ENCODE measurements at regions not wholly inside any gene's neighbourhood (a gene's known extent, or its start where the extent isn't known, plus 50 kb on each side); places are given as distances from the start of the nearest gene placed in this dataset.

GRCh38 chr5:82417776-82418607 lies 139.8 kb upstream of the RPS23 start:
- DNase-seq: no peak

GRCh38 chr5:82416512-82416911 lies 138.4 kb upstream of the RPS23 start:
- no peak for DNase-seq

- no peak for DNase-seq
Measured at GRCh38 chr5:82414041-82414388, 135.9 kb upstream of the RPS23 start.

- no peak for DNase-seq
Measured at GRCh38 chr5:82413302-82414040, 135.3 kb upstream of the RPS23 start.

- DNase-seq: no peak
Measured at GRCh38 chr5:82408033-82408432, 129.9 kb upstream of the RPS23 start.

GRCh38 chr5:82406205-82406773 lies 128.1 kb upstream of the RPS23 start:
- no peak for DNase-seq

DNA sequence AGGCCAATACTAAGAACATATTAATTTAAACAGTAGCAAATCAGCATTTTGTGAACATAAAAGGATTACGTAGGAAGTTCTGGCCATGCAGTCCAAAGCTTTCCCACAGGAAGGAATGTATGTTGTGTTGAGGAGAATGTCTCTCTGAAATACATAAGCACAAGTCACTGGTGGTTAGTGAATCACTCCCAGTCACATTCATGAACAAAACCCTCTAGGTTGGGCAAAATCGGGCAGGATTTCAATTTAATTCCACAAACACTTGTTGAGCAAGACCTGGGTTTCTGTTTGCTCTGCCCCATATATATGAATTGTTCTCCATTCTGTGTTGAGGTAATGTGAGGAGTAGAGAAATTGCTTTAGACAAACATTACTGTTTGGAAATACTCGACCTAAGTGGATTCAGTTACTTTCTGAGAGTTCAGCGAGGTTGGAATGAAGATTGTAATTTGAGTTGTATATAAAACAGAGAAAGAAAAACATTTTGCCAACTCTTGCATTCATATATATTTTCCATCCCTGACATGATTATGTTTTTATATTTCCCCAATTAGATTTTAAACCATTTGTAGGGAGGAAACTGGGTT lies 127.6 kb upstream of the RPS23 start:
- no peak for DNase-seq

GRCh38 chr5:82405161-82405560 lies 127.0 kb upstream of the RPS23 start:
- no peak for DNase-seq

DNA sequence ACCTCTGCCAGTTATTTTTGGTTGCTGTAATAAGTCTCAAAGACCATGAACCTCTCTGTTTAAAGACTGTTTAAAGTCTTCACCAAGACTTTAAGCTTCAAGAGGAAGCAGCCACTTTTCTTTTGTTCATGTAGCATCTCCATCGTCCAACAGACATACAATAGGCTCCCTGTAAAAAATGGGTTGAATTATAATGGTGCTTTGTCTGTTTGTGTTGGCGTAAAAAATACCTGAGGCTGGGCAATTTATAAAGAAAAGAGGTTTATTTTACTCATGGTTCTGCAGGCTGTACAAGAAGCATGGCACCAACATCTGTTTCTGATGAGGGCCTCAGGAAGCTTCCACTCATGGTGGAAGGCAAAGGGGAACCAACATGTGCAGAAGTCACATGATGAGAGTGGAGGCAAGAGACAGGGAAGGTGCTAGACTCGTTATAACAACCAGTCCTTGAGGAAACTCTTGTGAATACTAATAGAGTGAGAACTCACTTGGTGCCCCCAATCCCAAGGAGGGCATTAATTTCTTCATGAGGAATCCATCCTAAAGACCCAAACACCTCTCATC lies 126.3 kb upstream of the RPS23 start:
- DNase-seq: no peak

DNA sequence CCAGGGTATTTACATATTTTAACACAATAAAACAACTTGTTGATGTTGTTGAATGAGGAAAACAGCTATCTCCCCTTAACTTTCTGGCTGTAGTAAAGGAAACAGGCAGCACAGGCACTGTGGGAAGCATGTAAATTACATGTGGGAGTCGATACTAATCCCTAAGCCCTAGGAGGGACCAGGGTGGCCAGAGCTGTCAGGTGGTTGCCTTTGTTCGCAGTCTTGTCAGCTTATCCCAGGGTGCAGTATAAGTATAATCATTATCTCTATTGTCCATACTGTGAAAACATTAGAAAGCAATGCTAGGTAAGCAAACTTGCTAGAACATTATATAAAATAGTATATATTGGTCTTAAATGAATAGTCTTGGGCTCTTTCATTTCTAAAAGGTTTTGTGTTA lies 125.6 kb upstream of the RPS23 start:
- DNase-seq: no peak

DNA sequence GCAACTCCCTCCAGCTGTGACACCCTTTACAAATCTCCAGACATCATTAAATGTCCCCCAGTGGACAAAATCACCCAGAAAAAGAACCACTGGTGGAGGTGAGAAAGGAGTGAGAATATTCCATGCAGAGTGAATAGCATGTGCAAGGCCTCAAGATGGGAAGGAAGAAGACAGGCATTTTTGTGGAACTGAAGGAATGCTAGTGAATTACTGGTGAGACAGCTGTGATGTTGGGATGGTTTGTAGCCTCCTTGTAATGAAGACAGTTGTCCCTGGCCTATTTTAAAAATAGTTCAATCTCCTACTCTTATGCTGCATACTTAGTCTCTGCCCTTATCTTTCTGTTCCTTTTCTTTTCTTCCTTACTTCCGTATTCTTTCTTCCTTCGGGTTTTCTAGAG lies 124.9 kb upstream of the RPS23 start:
- DNase-seq: no peak

DNA sequence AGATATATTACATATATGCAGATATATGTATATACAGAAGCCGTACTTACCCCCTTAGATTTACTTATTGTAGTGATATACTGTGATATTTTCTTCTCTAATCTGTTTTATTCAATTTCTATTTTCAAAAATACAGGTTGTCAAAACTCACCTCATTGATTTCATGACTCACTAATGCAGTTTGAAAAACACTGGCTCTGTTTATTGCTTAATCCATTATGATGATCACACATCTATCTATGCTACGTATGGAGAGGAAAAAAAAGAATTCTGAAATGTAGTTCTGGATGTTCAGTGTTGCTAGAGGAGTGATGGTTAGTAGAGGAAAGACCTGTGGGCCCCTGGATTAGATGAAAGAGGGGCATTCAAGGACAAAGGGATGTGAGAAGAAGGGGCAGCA lies 121.0 kb upstream of the RPS23 start:
- DNase-seq: no peak

- no peak for DNase-seq
Measured at GRCh38 chr5:82397741-82398320, 119.7 kb upstream of the RPS23 start.

- no peak for DNase-seq
Measured at GRCh38 chr5:82396871-82397514, 118.8 kb upstream of the RPS23 start.

- no peak for DNase-seq
Measured at GRCh38 chr5:82396396-82396795, 118.2 kb upstream of the RPS23 start.

DNA sequence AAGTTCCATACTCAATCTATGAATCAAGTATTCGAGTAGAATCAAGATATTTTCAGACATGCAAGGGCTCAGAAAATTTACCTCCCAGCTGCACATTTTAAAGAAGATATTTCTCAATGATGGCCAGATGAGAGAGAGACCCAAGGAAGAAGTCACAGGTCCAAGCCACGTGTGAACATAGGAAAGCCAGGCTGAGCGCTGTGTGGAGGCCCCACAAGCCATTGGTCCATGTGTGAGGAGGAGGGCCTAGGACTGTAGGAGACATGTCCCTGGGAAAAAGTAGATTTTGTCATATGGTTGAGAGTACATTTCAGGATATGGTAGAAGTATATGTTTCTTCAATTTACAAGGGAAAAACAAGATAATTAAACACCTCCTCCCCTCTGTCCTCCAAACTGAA lies 115.8 kb upstream of the RPS23 start:
- DNase-seq: no peak

DNA sequence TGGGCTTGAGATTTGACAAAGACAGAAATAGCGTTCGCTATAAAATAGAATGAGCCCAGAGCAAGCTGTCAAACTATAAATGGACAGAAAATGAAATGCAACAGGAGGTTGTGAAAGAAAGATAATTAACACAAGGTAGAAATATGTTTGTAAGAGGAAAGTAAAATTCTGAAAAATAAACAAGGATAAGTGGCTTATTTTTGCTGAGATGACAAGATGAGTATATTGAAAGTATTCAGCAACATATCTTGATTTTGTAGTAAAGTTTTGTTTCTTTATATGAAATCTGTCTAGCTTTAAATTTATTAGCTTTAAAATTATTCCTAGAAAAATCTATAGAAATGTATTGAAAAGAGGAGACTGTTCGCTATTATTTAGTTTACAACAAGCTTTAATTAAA lies 111.9 kb upstream of the RPS23 start:
- no peak for DNase-seq

DNA sequence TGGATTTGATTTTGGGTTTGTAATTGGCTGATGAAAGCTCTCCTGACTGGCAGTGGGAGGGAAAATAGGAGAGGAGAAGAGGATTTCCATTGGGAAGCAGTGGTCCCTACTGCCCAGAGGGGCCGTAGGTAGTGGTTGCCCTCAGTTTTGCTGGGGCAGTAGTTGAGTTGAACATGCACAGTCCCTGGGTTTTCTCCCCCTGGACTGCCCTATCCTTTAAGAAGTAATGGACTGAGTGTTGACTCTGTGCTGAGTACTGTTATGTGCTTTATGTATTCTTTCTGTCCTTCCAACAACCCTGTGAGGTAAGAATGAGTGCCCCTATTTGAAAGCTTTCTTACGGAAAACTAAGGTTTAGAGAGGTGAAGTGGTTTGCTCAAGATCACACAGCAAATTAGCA lies 111.2 kb upstream of the RPS23 start:
- DNase-seq: no peak

DNA sequence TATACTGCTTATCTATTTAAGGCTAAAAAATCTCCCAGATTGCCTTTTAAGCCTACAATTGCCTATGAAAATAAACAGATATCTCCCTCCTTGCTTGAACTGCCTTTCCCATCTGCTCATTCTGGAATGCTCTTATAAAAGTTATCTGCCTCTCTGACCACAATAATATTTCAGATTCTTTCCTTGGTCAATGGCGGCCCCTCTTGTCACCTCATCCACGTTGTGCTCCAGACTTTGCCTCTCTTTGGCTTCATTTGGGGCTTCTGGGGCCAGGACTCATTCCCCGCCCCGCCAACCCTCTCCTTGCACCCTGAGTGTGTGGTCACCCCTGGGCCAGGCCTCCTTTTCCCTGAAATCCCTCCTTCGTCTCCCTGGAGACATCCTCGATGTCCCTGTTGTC lies 110.0 kb upstream of the RPS23 start:
- no peak for DNase-seq

DNA sequence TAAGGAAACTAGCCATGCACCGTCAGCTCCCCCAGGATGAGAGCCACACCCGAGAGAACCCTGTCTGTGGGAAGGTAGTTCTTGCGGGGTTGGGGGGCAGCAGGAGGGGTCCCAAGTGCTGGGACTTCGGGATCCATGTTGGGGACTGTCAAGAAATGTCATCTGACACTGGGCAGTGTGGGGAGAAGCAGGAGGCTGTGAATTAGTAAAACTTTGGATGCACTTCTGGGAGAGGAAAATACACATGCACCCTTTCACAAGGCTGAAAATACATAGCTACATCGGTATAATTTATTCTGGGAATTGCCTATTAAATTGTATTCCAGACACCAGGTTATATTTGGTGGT lies 109.6 kb upstream of the RPS23 start:
- no peak for DNase-seq

- DNase-seq: no peak
Measured at GRCh38 chr5:82387001-82387818, 109.1 kb upstream of the RPS23 start.

GRCh38 chr5:82386576-82386975 lies 108.4 kb upstream of the RPS23 start:
- DNase-seq: no peak
